H1 (cell line): ENCODE measurements at regions not wholly inside any gene's neighbourhood (a gene's known extent, or its start where the extent isn't known, plus 50 kb on each side); places are given as distances from the start of the nearest gene placed in this dataset.

Experiments used
- CTCF ChIA-PET: fragments of 300-600 bp; sonication (Branson Sonifier 250); formaldehyde crosslinking; loops from one replicate; lab custom pipeline; 2021; ENCODE audit not compliant: partially characterized antibody; lab: Charles Lee
- POLR2A ChIA-PET: fragments of 300-600 bp; sonication (Branson Sonifier 250); formaldehyde crosslinking; loops from one replicate; lab custom pipeline; 2021; ENCODE audit warnings: inconsistent platforms; ENCODE audit not compliant: partially characterized antibody; lab: Charles Lee
- DNase-seq, 2 experiments: peaks; one replicate each; pipeline versions ENCODE4 v3.0.0 to v3.0.0-alpha.2; 2010 to 2022; ENCODE audit warnings: low spot score in 2 of 2, low read depth in 1 of 2, mixed read lengths in 1 of 2
- FAIRE-seq: peaks from 2 replicates; lab custom pipeline; 2011; peaks lifted over from hg19 to GRCh38; lab: Jason Lieb, UNC
- H2AFZ ChIP-seq: 2 replicates; pipeline ENCODE4 v1.8.1; 2012; ENCODE audit warnings: low read length, inconsistent platforms
- H2AK5ac ChIP-seq: 2 replicates; pipeline ENCODE4 v1.6.1; 2013; ENCODE audit warnings: low read depth, low read length
- H2BK120ac ChIP-seq: replicated peaks from 2 replicates; pipeline ENCODE3; 2013; ENCODE audit warnings: low read depth, low read length, inconsistent platforms
- H2BK12ac ChIP-seq: 2 replicates; pipeline ENCODE4 v1.6.1; 2013; ENCODE audit warnings: low read depth, low read length
- H2BK15ac ChIP-seq: 2 replicates; pipeline ENCODE4 v1.6.1; 2013; ENCODE audit warnings: low read length
- H2BK20ac ChIP-seq: 2 replicates; pipeline ENCODE4 v1.6.1; 2013; ENCODE audit warnings: low read length
- H2BK5ac ChIP-seq: 2 replicates; pipeline ENCODE4 v1.6.1; 2013; ENCODE audit warnings: low read depth, low read length
- H3K14ac ChIP-seq: 2 replicates; pipeline ENCODE4 v1.6.1; 2013; ENCODE audit warnings: inconsistent platforms; ENCODE audit not compliant: insufficient read length
- H3K18ac ChIP-seq: 2 replicates; pipeline ENCODE4 v1.6.1; 2013; ENCODE audit warnings: low read length; ENCODE audit errors: extremely low read depth
- H3K23ac ChIP-seq: 2 replicates; pipeline ENCODE4 v1.6.1; 2013; ENCODE audit warnings: inconsistent platforms; ENCODE audit not compliant: insufficient read length
- H3K23me2 ChIP-seq: 2 replicates; pipeline ENCODE4 v1.6.1; 2013; ENCODE audit warnings: low read depth, low read length
- H3K27ac ChIP-seq: 2 replicates; pipeline ENCODE4 v1.6.1; 2011; ENCODE audit warnings: low read depth, low read length, inconsistent platforms
- H3K27me3 ChIP-seq, 4 experiments: replicated peaks in 1 of 4; 1 replicate in 1 of 4; 2 replicates in 3 of 4; pipeline versions ENCODE4 v1.6.1 to v1.8.1; 2011 to 2013; ENCODE audit warnings: low read length in 3 of 4, mild to moderate bottlenecking in 3 of 4, inconsistent platforms in 2 of 4, mixed read lengths in 2 of 4, moderate library complexity in 1 of 4; ENCODE audit not compliant: control insufficient read depth in 3 of 4, insufficient read depth in 3 of 4; ENCODE audit errors: extremely low read depth in 1 of 4
- H3K36me3 ChIP-seq, 4 experiments: 2 replicates each; pipeline versions ENCODE4 v1.6.1 to v1.8.1; 2011 to 2013; ENCODE audit warnings: mild to moderate bottlenecking in 4 of 4, low read length in 3 of 4, moderate library complexity in 2 of 4, control low read depth in 1 of 4, inconsistent platforms in 1 of 4; ENCODE audit not compliant: insufficient read depth in 4 of 4, control insufficient read depth in 2 of 4
- H3K4ac ChIP-seq: replicated peaks from 2 replicates; pipeline ENCODE3; 2013; ENCODE audit warnings: low read length, low read depth, mixed read lengths, inconsistent platforms; ENCODE audit not compliant: insufficient read length
- H3K4me1 ChIP-seq, 4 experiments: replicated peaks in 1 of 4; 1 replicate in 1 of 4; 2 replicates in 3 of 4; pipeline versions ENCODE4 v1.6.1 to v1.8.1; 2011 to 2013; ENCODE audit warnings: low read length in 3 of 4, inconsistent platforms in 2 of 4, mixed read lengths in 1 of 4; ENCODE audit not compliant: insufficient read depth in 4 of 4, control insufficient read depth in 3 of 4
- H3K4me2 ChIP-seq, 2 experiments: 2 replicates each; pipeline versions ENCODE4 v1.6.1 to v1.8.1; 2011 to 2013; ENCODE audit warnings: low read depth in 2 of 2, low read length in 2 of 2, control low read depth in 1 of 2, inconsistent platforms in 1 of 2, mild to moderate bottlenecking in 1 of 2; ENCODE audit not compliant: insufficient read depth in 1 of 2
- H3K4me3 ChIP-seq, 4 experiments: fragments of 200-600, 300-600 bp in 1 of 4; sonication (generic), shearing (Covaris generic), sonication (Bioruptor Twin) in 1 of 4; 2 replicates each; pipeline versions ENCODE4 v1.5.1 to v1.8.1; 2011 to 2016; ENCODE audit warnings: low read length in 4 of 4, low read depth in 3 of 4, control low read depth in 2 of 4, inconsistent platforms in 2 of 4, mild to moderate bottlenecking in 2 of 4, mixed read lengths in 1 of 4, moderate library complexity in 1 of 4; ENCODE audit not compliant: insufficient read depth in 2 of 4; ENCODE audit errors: extremely low read depth in 1 of 4
- H3K56ac ChIP-seq: replicated peaks from 2 replicates; pipeline ENCODE3; 2013; ENCODE audit warnings: low read depth, mild to moderate bottlenecking, mixed read lengths, low read length, inconsistent platforms; ENCODE audit not compliant: insufficient read length
- H3K79me1 ChIP-seq: 2 replicates; pipeline ENCODE4 v1.6.1; 2013; ENCODE audit warnings: low read depth, low read length, control low read depth
- H3K79me2 ChIP-seq, 2 experiments: 2 replicates each; pipeline versions ENCODE4 v1.6.1 to v1.8.1; 2012 to 2013; ENCODE audit warnings: low read length in 2 of 2, mild to moderate bottlenecking in 2 of 2, inconsistent platforms in 1 of 2; ENCODE audit not compliant: insufficient read depth in 2 of 2, control insufficient read depth in 1 of 2
- H3K9ac ChIP-seq, 4 experiments: replicated peaks in 1 of 4; 1 replicate in 1 of 4; 2 replicates in 3 of 4; pipeline versions ENCODE4 v1.6.1 to v1.8.1; 2011 to 2013; ENCODE audit warnings: low read depth in 3 of 4, low read length in 3 of 4, control low read depth in 2 of 4, mild to moderate bottlenecking in 2 of 4, moderate library complexity in 2 of 4, inconsistent platforms in 1 of 4; ENCODE audit errors: extremely low read depth in 1 of 4
- H3K9me3 ChIP-seq, 2 experiments: 2 replicates each; pipeline versions ENCODE4 v1.6.1 to v1.8.1; 2012 to 2013; ENCODE audit warnings: mild to moderate bottlenecking in 2 of 2, moderate library complexity in 2 of 2, control low read depth in 1 of 2, inconsistent platforms in 1 of 2, low read depth in 1 of 2, low read length in 1 of 2, mixed read lengths in 1 of 2; ENCODE audit not compliant: insufficient read depth in 2 of 2
- H4K20me1 ChIP-seq, 2 experiments: replicated peaks in 1 of 2; 2 replicates each; pipeline versions ENCODE3 to v1.8.1; 2011 to 2013; ENCODE audit warnings: inconsistent platforms in 2 of 2, low read length in 2 of 2, mild to moderate bottlenecking in 1 of 2; ENCODE audit not compliant: insufficient read depth in 2 of 2, control insufficient read depth in 1 of 2
- H4K5ac ChIP-seq: 2 replicates; pipeline ENCODE4 v1.6.1; 2013; ENCODE audit warnings: low read length, low read depth, mixed read lengths, inconsistent platforms; ENCODE audit not compliant: insufficient read length
- H4K8ac ChIP-seq: 2 replicates; pipeline ENCODE4 v1.8.0; 2013; ENCODE audit warnings: mild to moderate bottlenecking, moderate library complexity, low read length, inconsistent platforms; ENCODE audit not compliant: insufficient read depth; ENCODE audit errors: extremely low read depth
- H4K91ac ChIP-seq: replicated peaks from 2 replicates; pipeline ENCODE3; 2013; ENCODE audit warnings: low read length, mixed read lengths, inconsistent platforms; ENCODE audit not compliant: insufficient read length
- BCL11A ChIP-seq, 2 experiments: IDR thresholded peaks; one replicate each; pipeline ENCODE4 v1.6.1; 2011; ENCODE audit warnings: low read depth in 2 of 2, low read length in 2 of 2, mild to moderate bottlenecking in 2 of 2
- KDM1A ChIP-seq: fragments of 200-600, 300-600 bp; sonication (generic); IDR thresholded peaks from 2 replicates; pipeline ENCODE4 v1.7.1; 2016; ENCODE audit warnings: mild to moderate bottlenecking, low read length, borderline replicate concordance
- TCF12 ChIP-seq: IDR thresholded peaks from 2 replicates; pipeline ENCODE4 v1.6.1; 2011; ENCODE audit warnings: low read depth, mild to moderate bottlenecking, low read length
- WGBS, 2 experiments: shearing (Covaris generic) in 1 of 2; methylation state at CpG; one replicate each; pipeline versions ENCODE4 v1.1.6 to v1.1.7; 2013 to 2015; ENCODE audit warnings: low lambda C conversion rate in 2 of 2, mixed read lengths in 2 of 2, inconsistent platforms in 1 of 2, low coverage in 1 of 2, missing lambda C conversion rate in 1 of 2; ENCODE audit not compliant: insufficient replicate concordance in 2 of 2, insufficient coverage in 1 of 2, insufficient read length in 1 of 2; ENCODE audit errors: extremely low coverage in 1 of 2, missing lambda C conversion rate in 1 of 2; 5-methylcytosine and 5-hydroxymethylcytosine counted together

DNA sequence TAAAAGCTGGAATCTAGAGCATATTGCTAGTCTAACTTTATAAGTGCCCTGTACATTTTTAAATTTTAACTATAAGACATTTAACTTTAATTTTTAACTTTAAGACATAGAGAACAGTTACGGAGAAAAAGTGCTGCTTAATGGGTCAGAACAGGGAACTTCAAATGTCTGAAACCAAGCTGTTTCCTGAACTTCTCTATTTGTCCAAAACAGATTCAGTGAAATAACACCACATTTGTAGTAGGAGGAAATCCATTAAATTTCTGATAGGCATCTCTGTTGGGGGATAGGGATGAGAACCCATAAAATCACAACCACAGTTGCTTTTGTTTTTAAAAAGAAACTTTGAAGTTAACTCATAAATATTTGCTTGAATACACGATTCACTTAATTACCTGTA lies 170.8 kb upstream of the ANK3 start:
- H2BK120ac ChIP-seq, result no peak overlapping the region
- no peak overlapping the region for H3K9ac ChIP-seq
- no peak overlapping the region for H3K14ac ChIP-seq
- H3K27ac ChIP-seq, result no peak overlapping the region
- POLR2A ChIA-PET, result no interaction called here
- H4K8ac ChIP-seq, result no peak overlapping the region
- H4K91ac ChIP-seq, result no peak overlapping the region
- no peak overlapping the region for H3K4me2 ChIP-seq
- TF ChIP-seq TCF12 (no peak), KDM1A (no peak), BCL11A (IDR thresholded peaks at IDR 0.05; ENCODE audit: low read depth in 2 of 2, low read length in 2 of 2) (no peak)
- TF ChIP-seq, all 59 proteins: peak for 0
- no peak overlapping the region for H3K4ac ChIP-seq
- WGBS, 2 experiments, result 92% methylated on average over 2 of the region's 2 CpGs; no CpG with 5 or more reads in 1 of the 2 experiments
- no peaks in the 10 kb centered on the region for H3K79me2 ChIP-seq
- H3K56ac ChIP-seq, result no peak overlapping the region
- no peak overlapping the region for H3K18ac ChIP-seq
- H2BK15ac ChIP-seq, result no peak overlapping the region
- H4K20me1 ChIP-seq, result no peaks in the 10 kb centered on the region
- FAIRE-seq (no peak), DNase-seq (no peak)
- H3K4me1 ChIP-seq, result no peaks in the 10 kb centered on the region
- no peak overlapping the region for H2BK20ac ChIP-seq
- H3K23me2 ChIP-seq, result no peaks in the 10 kb centered on the region
- no peaks in the 10 kb centered on the region for H3K36me3 ChIP-seq
- no peak overlapping the region for H3K4me3 ChIP-seq
- no peaks in the 10 kb centered on the region for H3K27me3 ChIP-seq
- peaks cover 11 to 12% of the 10 kb centered on the region in 2 experiments; a peak in 3 of 4 replicates for H3K9me3 ChIP-seq
- H3K79me1 ChIP-seq, result no peaks in the 10 kb centered on the region
- no peak overlapping the region for H2AFZ ChIP-seq
- no peak overlapping the region for H2BK12ac ChIP-seq
- no peak overlapping the region for H4K5ac ChIP-seq
- H3K23ac ChIP-seq, result no peak overlapping the region
- CTCF ChIA-PET, result interaction anchor here (0.6 kb wide), 1 partner anchor 415 kb away, joined by 3 read pairs; no protein-coding TSS in a partner anchor
- no peak overlapping the region for H2BK5ac ChIP-seq
- no peak overlapping the region for H2AK5ac ChIP-seq
